ENCODE measurements at regions not wholly inside any gene's neighbourhood (a gene's known extent, or its start where the extent isn't known, plus 50 kb on each side); places are given as distances from the start of the nearest gene placed in this dataset.

DNA sequence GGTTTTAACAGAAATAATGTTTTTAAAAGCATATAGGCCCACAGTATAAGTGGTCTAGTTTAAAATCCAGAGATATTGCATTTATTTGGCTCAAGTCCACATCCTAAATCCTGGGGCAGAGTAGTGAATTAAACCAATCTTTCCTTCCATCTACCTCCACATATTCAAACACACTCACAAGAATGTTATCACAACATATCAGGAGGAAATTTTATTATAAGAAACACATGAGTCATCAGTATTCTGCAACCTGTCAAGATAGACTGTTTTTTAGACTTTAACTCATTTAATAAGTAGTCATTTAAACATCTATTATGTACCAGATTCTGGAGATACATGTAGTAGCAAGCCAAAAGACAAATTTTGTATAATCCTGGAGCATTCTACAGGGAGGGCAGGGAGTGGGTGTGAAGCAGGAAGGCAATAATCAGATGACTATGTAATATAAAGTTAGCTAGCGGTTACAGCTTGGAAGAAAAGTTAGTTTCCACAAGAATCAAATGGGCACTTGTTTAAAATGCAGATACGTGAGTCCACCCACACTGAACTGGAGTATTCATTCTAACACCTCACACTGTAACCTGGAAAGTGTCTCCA is 187.3 kb upstream of the PIK3R1 start:
- TF ChIP-seq GATA3 (IDR thresholded peaks at IDR 0.05; ENCODE audit: low read depth, low read length), result peak; percentile 66; the same call in 1 of the 2 replicates
- TF ChIP-seq GATA2 (IDR thresholded peaks at IDR 0.05; ENCODE audit: low read depth, low read length), result no peak

DNA sequence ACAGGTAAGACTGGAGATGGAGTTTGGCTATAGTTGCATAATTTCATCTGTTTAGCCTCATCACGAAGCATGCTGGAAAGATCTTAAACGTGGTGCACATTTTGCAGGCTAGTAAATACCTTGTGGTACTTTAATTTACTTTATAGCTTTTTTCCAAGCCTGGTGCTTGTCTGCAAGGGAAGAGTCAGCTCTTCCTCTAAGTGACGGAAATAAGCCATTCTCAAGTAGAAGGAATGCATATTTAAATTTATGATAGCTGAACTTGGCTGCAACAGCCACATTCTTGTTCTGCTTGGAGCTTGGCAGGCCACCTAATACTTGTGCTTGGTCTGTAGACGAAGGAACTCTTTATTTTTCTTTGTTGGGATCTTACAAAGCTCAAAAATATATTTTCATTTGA is 188.0 kb upstream of the PIK3R1 start:
- TF ChIP-seq GATA2 (IDR thresholded peaks at IDR 0.05; ENCODE audit: low read depth, low read length), result no peak
- no peak for TF ChIP-seq GATA3 (IDR thresholded peaks at IDR 0.05; ENCODE audit: low read depth, low read length)

DNA sequence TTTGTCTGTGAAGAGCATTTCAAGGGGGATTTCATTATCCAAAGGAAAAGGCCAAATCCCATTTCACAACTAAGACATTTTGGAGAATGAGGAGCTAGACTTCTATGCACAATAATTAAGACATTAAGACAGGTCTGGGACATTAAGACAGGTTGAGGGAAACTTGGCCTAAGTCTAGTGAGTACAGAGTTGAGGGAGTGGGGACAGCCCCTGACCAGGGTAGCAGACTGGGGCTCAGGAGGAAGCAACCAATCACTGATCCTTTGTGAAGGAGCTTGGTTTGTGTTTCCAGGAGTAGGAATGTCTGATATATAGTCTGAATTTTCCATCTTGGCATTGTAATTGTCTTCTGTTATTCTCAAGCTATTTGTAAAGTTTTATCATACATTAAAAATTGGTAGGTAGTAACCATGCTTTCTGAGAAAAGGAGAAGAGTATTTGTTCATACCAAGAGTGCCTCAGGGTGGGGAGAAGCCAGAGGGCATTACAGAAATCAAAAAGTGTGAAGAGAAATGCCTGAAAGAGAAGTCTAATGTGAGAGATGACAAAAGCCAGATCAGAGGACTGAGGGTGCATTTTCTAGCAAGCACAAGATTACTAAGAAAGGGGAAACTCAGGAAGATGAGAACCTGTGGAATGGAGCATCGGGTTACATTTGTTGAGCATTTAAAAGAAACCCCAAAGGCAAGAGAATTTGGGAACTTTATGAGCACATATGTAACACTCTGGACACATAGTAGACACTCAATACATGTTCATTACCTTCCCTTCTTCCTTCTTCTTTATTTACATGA is 189.3 kb upstream of the PIK3R1 start:
- no peak for TF ChIP-seq GATA2 (IDR thresholded peaks at IDR 0.05; ENCODE audit: low read depth, low read length)
- no peak for TF ChIP-seq GATA3 (IDR thresholded peaks at IDR 0.05; ENCODE audit: low read depth, low read length)

DNA sequence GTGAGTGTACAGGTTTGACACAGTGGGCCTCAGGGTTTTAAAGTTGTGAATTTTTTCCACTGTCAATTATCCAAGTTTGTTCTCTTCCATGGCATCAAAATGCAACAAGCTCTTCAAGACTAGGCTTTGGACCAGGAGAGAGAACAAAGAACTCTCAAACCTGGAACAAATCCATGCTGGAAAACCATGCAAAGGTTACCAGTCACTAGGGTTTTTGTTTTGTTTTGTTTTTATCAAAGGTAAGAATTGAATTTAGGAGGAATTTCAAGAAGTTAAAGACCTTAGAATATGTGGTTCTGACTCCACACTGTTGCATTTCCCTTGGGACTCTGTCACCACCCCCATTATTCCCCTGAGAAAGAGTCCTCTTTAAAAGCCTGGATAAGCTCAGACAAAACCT is 191.1 kb upstream of the PIK3R1 start:
- TF ChIP-seq GATA2 (IDR thresholded peaks at IDR 0.05; ENCODE audit: low read depth, low read length), result no peak
- no peak for TF ChIP-seq GATA3 (IDR thresholded peaks at IDR 0.05; ENCODE audit: low read depth, low read length)

DNA sequence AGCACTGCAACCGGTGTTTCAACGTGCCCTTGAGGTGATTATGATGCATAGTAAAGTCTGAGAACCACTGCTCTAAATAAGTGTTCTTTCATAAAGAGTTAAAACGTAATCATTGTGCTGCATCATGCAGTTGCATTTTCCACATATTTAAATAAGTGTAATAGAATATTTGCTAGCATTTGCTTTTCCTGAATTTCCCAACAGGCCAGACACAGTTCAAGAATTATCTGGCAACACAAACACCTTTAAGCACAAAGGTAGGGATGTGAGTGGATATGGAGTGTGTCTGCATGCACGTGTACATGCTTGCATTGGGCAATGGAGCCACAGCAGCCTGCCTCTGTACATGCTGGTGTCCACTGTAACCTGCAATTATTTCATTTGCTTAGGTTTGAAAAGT is 193.6 kb upstream of the PIK3R1 start:
- no peak for TF ChIP-seq GATA3 (IDR thresholded peaks at IDR 0.05; ENCODE audit: low read depth, low read length)
- no peak for TF ChIP-seq GATA2 (IDR thresholded peaks at IDR 0.05; ENCODE audit: low read depth, low read length)

DNA sequence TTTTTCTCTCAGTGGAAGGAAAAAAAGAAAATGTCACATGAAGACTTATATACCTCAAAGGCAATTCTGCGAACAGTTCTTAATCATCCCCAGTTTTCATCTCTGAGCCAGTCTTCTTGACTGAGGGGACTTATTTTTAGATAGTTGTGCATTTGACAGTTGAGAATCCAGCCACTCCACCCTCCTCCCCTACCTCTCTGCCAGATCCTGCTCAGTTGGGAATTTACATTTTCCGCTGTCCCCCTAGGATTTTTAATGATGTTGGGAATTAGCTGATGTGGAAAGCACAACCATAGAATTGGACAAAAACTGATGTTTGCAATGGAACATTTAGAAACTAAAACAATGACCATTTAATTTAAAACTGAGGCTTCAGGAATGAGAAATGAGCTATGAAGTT is 194.3 kb upstream of the PIK3R1 start:
- no peak for TF ChIP-seq GATA3 (IDR thresholded peaks at IDR 0.05; ENCODE audit: low read depth, low read length)
- no peak for TF ChIP-seq GATA2 (IDR thresholded peaks at IDR 0.05; ENCODE audit: low read depth, low read length)

DNA sequence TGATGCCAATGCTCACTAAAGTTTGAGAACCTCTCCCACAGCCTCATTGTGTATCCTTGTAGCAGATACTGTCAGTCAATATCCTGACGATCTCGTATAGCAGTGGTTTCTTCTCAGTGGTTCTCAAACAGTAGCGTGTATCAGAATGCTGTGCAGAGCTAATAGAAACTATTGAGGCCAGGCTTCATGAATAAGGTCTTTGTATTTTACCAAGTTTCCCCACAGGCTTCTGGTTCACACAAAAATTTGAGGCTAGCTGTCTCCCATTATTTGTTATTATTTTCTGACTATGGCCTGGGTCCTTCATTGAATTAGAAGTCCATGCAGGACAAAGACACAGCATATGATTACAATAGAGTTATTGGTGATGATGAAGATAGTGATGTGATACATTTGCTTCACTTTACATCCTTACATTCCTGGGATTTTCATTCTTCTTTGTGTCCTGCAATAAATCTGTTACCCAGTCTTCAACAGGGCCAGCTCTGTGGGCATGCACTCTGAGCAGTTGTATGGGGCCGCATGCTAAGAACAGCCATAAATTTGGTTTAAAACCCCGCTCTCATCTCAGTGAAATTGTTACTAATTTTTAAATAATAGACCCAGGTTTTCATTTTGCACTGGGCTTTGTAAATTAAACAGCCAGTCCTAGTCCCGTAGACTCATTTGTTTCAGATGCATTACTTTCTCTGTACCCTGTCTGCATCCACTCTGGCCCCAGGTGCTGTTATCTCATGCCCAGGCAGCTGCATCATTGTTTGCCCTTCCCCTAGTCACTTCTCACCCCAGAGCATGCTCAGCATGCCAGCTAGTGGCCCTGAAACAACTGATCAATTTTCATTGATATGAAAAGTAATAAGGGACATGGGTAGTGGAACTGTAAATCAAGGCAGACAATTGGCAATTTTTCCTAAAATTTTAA is 199.9 kb upstream of the PIK3R1 start:
- TF ChIP-seq GATA2 (IDR thresholded peaks at IDR 0.05; ENCODE audit: low read depth, low read length), result no peak
- TF ChIP-seq GATA3 (IDR thresholded peaks at IDR 0.05; ENCODE audit: low read depth, low read length), result no peak

GRCh38 chr5:68012831-68013230 is 202.7 kb upstream of the PIK3R1 start:
- no peak for TF ChIP-seq GATA2 (IDR thresholded peaks at IDR 0.05; ENCODE audit: low read depth, low read length)
- TF ChIP-seq GATA3 (IDR thresholded peaks at IDR 0.05; ENCODE audit: low read depth, low read length), result no peak

GRCh38 chr5:68012429-68012828 is 203.1 kb upstream of the PIK3R1 start:
- TF ChIP-seq GATA3 (IDR thresholded peaks at IDR 0.05; ENCODE audit: low read depth, low read length) (no peak), GATA2 (IDR thresholded peaks at IDR 0.05; ENCODE audit: low read depth, low read length) (no peak)

- no peak for TF ChIP-seq GATA3 (IDR thresholded peaks at IDR 0.05; ENCODE audit: low read depth, low read length)
- TF ChIP-seq GATA2 (IDR thresholded peaks at IDR 0.05; ENCODE audit: low read depth, low read length), result no peak
Observed at GRCh38 chr5:68011801-68012200, 203.8 kb upstream of the PIK3R1 start.

DNA sequence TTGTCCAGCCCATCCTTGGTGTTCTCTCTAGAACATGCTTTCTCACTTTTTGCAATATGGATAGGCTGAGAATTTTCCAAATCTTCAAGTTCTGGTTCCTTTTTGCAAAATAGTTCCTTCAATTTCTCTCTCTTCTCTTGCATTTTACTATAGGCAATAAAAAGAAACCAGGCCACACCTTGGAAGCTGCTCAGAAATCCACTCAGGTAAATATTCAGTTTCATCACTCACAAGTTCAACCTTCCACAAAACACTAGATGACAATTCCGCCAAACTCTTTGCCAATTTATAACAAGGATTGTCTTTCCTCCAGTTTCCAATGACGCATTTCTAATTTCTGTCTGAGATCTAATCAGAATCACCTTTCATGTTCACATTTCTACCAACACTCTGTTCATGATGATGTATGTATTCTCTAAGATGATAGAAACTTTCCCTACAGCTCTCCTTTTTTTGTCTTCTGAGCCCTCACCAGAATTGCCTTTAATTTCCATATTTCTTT is 204.2 kb upstream of the PIK3R1 start:
- TF ChIP-seq GATA3 (IDR thresholded peaks at IDR 0.05; ENCODE audit: low read depth, low read length) (no peak), GATA2 (IDR thresholded peaks at IDR 0.05; ENCODE audit: low read depth, low read length) (no peak)

- TF ChIP-seq GATA3 (IDR thresholded peaks at IDR 0.05; ENCODE audit: low read depth, low read length) (no peak), GATA2 (IDR thresholded peaks at IDR 0.05; ENCODE audit: low read depth, low read length) (no peak)
Observed at GRCh38 chr5:68010740-68011139, 204.8 kb upstream of the PIK3R1 start.

DNA sequence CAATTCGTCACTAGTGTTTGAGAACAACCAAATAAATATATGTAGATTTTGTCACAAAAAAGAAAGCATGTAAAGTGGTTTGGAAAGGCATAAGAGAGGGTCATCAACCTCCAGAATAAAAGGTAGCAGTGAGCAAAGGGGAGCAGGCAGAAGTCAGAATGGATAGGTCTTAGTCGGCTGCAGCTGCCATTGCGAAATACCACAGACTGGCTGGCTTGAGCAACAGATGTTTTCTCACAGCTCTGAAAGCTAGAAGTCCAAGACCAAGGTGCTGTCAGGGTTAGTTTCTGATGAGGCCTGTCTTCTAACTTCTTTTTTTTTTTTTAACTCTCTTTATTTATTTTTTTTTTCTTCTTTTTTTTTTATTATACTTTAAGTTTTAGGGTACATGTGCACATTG is 208.1 kb upstream of the PIK3R1 start:
- TF ChIP-seq GATA2 (IDR thresholded peaks at IDR 0.05; ENCODE audit: low read depth, low read length) (no peak), GATA3 (IDR thresholded peaks at IDR 0.05; ENCODE audit: low read depth, low read length) (no peak)

DNA sequence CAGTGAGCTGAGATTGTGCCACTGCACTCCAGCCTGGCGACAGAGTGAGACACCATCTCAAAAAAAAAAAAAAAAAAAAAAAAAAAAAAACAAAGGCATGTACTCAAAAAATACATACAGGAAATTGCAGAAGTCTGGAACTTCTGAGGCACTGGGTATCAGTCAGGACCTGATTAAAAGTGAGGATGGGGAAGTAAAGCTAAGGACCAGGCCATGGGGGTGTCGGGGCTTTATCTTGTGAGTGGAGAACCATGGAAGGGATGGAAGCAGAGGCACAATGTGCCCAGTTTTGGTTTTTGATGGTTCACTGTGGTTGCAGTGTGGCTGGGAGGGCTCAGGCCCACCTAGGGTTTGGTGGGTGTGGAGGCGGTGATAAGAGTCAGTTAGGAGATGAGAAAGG is 212.7 kb upstream of the PIK3R1 start:
- TF ChIP-seq GATA3 (IDR thresholded peaks at IDR 0.05; ENCODE audit: low read depth, low read length) (no peak), GATA2 (IDR thresholded peaks at IDR 0.05; ENCODE audit: low read depth, low read length) (no peak)
